ENCODE measurements at regions not wholly inside any gene's neighbourhood (a gene's known extent, or its start where the extent isn't known, plus 50 kb on each side); places are given as distances from the start of the nearest gene placed in this dataset.
"Not testable (repeated sequence)": the region's sequence is repeated elsewhere in the genome, so short reads cannot be mapped to it uniquely, and the experiment has no call there.

DNA sequence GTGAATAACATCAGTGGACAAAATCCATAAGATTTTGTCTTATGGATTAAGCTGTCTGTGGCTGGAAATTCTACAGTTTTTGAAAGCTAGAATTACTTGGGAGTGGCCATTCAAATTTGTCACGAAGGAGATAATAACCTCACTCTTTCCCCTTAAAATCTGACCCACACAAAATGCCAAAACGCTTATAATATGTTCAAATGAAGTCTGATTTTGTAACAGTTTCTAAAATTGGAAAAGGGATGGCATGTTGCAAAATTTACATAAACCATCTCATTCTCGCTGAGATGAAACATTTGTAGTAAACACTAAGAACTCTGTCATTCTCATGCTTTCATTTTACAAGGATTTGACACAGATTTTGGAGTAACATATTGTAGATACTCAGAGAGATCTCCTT lies 112.7 kb downstream of the GJA1 start:
- DNase-seq (ENCODE audit: low spot score) = no peak

DNA sequence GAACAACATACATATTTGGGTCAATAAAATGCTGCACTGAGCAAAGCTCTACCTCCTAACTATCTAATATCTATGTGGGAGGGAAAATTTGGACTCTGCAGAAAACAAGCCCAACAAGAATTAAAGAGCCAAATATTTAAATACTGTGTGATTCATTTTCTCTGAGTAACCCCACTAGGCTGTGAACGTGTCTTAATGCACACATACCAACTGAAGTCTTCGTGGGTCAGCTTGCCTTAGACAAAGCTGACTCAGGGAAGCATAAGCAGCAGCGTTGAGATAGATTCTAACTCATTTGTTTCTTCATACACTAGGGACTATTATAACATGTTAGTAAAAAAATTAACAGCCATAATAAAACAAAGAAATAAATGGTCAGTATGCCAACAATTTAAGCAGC lies 114.3 kb downstream of the GJA1 start:
- DNase-seq (ENCODE audit: low spot score) = no peak

- DNase-seq (ENCODE audit: low spot score) = no peak
Observed at GRCh38 chr6:121550491-121551010, 115.1 kb downstream of the GJA1 start.

DNA sequence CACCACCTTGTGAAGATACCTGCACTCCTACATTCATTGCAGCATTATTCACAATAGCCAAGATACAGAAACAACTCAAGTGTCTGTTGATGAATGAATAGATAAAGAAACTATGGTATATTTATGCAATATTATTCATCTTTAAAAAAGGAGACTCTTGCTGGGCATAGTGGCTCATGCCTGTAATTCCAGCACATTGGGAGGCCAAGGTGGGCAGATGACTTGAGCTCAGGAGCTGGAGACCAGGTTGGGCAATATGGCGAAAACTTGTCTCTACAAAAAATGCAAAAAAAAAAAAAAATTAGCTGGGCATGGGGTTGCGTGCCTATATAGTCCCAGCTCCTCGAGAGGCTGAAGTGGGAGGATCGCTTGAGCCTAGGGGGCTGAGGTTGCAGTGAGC lies 119.8 kb downstream of the GJA1 start:
- no peak for DNase-seq (ENCODE audit: low spot score)

DNA sequence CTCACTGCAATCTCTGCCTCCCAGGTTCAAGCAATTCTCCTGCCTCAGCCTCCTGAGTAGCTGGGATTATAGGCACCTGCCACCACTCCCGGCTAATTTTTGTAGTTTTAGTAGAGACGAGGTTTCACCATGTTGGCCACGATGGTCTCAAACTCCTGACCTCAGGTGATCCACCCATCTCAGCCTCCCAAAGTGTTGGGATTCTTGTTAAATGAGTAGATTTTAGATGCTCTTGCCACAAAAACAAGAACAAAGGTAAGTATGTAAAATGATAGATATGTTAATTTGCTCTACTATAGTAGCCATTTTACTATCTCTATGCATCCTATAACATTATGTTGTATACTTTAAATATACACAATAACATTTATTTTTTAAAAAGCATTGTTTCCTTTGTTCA lies 120.7 kb downstream of the GJA1 start:
- DNase-seq (ENCODE audit: low spot score) = not testable (repeated sequence)

DNA sequence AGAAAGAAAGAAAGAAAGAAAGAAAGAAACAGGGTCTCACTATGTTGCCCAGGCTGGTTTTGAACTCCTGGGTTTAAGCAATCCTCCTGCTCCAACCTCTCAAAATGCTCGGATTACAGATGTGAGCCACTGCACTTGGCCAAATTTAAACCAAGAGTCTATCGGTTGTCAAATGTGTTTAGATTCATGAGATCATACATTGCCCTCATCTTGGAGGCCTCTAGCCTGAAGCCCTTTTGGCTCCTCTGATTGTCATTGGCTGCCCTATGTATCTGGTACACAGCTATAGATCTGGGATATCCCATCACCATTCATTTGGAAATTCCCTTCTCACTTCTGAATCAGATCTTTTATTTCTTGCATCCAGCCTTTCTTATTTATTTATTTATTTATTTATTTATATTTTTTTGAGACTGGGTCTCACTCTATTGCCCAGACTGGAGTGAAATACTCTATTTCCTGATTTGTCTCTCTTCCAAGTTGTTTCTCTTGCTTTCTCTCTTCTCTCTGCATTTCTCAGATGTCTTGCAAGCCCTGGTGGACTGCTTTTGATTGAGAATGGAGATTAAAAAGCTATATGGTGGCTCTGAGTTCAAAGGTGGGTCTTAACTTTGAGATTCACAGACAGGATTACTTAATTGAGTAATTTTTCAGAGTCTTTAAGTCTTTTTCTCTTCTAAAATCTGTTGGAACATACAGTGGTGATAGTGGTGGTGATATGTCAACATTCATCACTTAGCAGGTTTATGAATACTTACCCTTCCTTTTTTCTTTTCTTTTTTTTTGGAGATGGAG lies 121.9 kb downstream of the GJA1 start:
- DNase-seq (ENCODE audit: low spot score) = no peak

DNA sequence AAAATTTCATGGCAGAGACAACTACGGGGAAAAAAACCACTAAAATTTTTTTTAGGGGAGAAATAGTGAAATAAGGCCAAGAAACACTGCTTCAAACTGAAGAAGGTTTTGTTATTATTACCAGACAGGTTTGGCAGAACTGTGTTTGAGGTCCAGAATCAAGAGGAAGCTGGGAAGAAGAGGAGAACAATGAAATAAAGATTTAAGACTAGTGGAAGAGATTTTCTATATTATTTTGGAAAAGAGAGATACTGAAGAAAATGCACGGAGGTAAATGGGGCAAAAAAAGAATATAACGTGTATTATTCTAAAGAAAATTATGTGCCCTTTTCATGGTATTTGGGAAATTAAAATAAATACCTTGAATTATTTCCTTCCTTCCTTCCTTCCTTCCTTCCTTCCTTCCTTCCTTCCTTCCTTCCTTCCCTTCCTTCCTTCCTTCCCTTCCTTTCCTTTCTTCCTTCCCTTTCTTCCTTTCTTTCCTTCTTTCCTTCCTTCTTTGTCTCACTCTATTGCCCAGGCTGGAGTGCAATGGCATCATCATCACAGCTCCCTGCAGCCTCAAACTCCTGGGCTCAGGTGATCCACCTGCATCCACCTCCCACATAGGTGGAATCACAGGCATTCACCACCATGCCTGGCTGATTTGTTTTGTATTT lies 124.3 kb downstream of the GJA1 start:
- no peak for DNase-seq (ENCODE audit: low spot score)

GRCh38 chr6:121560476-121560875 lies 125.0 kb downstream of the GJA1 start:
- DNase-seq (ENCODE audit: low spot score) = no peak

- no peak for DNase-seq (ENCODE audit: low spot score)
Observed at GRCh38 chr6:121563286-121563685, 127.8 kb downstream of the GJA1 start.

DNA sequence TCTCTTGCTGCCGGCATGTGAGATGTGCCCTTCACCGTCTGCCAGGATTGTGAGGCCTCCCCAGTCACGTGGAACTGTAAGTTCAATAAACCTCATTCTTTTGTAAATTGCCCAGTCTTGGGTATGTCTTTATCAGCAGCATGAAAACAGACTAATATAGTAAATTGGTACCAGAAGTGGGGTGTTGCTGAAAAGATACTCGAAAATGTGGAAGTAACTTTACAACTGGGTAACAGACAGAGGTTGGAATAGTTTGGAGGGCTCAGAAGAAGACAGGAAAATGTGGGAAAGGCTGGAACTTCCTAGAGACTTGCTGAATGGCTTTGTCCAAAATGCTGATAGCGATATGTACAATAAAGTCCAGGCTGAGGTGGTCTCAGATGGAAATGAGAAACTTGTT lies 129.1 kb downstream of the GJA1 start:
- not testable (repeated sequence) for DNase-seq (ENCODE audit: low spot score)

DNA sequence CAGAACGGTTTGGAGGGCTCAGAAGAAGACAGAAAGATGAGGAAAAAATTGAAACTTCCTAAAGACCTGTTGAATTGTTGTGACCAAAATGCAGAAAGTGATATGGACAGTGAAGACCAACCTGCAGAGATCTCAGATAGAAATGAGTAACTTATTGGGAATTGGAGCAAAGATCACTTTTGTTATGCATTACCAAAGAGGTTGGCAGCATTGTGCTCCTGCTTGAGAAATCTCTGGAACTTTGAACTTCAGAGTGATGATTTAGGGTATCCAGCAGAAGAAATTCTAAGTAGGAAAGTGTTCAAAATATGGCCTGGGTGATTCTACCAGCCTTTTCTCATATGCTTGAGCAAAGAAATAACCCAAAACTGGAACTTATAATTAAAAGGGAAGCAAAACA lies 136.0 kb downstream of the GJA1 start:
- DNase-seq (ENCODE audit: low spot score) = no peak

DNA sequence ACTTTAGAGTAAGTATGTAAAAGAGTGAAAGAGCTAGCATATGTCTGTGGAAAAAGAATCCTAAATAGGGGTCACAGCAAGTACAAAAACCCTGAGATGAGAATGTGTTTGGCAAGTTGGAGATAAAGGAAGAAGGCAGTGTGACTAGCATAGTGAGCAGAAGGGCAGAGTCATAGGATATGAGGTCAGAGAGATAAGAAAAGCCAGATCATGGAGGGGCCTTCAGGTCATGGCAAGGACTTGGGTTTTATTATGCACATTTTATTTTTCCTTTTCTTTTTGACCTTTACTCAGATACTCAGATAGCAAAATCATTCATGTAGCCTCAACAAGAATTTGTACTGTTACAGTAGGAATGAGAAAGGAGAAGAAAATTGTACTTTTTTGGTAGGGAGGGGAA lies 138.0 kb downstream of the GJA1 start:
- DNase-seq (ENCODE audit: low spot score) = no peak

DNA sequence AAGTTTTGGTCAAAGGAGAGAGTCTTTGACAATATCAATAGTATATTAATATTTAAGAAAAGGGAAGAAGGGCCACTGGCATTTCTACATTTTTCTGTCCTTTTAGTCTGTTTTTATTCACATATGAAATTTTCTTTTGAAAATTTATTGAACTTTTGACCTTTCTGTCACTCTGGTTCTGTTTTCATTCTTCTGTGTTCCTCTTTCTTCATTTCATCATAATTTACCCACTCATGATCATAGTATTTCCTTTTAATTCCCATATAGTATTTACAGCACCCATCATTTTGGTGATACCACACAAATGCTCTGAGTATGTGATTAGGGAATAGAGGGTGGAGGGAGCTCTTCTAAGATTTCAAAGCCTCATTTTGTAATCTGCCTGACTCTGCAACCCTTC lies 142.8 kb downstream of the GJA1 start:
- no peak for DNase-seq (ENCODE audit: low spot score)

DNA sequence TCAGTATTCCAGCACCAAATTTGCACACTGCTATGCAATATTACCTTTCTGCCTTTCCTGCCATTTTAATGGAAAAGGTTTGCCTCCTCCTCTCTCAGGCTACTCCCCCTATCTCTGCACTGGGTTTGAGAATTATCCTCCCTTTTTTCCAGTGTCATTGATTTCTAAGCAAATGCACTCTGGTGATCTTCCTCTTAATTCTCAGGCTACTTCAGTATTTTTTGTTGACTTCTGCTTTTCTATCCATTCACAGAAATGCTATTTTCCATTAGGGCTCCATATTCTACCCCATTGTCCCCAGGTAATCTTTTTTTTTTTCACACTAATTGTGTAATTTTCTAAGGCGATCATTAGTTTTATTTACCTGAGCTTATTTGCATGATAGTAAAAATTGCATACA lies 144.0 kb downstream of the GJA1 start:
- no peak for DNase-seq (ENCODE audit: low spot score)

- DNase-seq (ENCODE audit: low spot score) = no peak
Observed at GRCh38 chr6:121581327-121581726, 145.9 kb downstream of the GJA1 start.

DNA sequence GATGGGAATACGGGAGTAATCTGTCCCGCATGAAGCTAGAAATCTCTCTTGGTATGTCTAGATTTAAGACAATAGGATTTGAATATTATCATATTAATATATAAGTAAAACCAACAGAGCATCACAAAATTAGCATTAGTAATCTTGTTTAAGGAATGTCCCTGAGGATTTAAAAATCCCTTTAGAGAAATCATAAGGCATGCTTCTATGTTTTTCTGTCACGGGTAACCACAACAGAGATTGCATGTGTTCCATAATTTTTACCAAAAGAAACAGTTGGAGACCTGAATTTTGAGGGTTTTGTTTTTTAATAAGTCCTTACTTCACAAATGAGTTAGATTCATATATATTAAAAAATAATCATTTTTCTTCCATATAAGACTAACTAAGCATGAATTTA lies 146.8 kb downstream of the GJA1 start:
- no peak for DNase-seq (ENCODE audit: low spot score)

DNA sequence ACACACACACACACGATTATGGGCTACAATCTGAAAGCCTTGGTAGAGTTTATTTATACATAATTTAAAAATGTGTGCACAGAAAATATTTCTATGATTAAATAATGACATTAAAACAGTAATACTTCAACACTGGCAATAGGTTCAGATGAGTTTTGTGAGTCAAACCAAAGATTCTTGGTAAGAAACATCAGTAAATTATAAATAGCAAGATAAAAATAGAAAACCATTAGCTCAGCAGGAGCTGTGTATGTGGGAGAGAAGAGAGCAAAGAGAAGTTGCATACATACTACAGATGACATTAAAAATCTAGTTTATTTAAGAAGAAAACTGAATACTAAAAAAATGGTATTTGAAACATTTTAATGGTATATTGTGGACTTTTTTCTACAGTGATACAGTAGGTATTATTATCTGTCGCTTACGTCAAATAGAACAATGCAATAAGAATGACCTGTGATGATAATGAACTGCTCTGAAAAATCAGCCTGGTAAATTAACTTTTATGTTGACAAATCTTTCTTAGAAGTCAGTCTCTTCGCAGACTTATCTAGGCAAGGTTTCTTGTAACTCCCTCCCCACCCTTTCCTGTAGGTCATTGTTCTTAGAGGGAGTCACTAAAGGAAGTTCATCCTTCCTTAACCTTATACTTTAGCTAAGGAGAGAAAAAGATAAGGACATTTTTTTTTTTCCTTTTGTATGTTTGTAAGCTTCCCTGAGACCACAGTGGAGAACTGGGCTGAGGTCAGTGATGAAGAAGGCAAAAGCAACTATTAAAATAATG lies 149.3 kb downstream of the GJA1 start:
- no peak for DNase-seq (ENCODE audit: low spot score)

DNA sequence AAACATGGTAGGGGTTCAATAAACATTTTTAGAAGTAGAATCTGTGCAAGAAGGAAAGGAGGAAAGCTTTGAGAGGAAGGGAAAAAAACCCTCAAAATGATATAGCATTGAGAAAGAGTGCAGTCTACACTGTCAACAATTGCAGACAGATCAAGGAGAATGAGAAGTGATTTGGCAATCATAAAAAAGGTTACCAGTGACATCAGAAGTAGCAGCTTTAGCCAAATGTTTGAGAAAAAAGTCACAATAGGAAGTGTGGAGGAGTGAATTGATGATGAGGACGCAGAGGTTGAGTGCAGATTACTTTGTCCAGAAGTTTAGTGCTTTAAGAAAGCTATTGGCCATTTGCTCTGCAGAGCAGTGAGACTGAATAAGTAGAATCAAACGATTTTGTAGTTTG lies 155.0 kb downstream of the GJA1 start:
- DNase-seq (ENCODE audit: low spot score) = no peak

GRCh38 chr6:121590916-121591315 lies 155.5 kb downstream of the GJA1 start:
- DNase-seq (ENCODE audit: low spot score) = no peak

DNA sequence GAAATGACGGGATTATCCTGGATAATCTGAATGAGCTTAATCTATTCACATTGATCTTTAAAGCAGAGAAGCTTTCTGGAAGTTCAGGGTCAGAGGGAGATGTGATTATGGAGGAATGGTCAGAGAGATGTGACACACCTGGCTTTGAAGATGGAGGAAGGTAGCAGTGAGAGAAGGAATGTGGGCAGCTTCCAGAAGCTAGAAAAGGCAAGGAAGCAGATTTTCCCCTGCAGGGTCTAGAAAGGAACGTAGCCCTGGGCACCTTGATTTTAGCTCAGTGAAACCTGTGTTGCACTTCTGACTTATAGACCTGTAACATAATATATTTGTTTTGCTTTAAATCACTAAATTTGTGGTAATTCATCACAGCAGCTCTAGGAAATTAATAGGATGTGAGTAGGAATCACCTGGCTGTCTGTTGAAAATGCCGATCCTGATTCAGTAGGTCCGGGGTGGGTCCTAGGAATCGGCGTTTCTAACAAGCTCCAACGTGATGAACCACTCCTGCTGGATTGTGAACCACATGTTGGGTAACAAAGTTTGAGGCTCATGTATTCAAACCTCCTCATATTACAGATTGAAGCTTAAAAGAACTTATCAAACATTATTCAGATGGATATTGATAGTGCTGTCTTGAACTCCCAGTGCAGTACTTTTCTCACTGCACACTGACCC lies 157.0 kb downstream of the GJA1 start:
- no peak for DNase-seq (ENCODE audit: low spot score)

GRCh38 chr6:121593011-121593641 lies 157.7 kb downstream of the GJA1 start:
- DNase-seq (ENCODE audit: low spot score) = no peak

- no peak for DNase-seq (ENCODE audit: low spot score)
Observed at GRCh38 chr6:121594053-121594452, 158.6 kb downstream of the GJA1 start.
